WI38 (cell line): ENCODE measurements at regions not wholly inside any gene's neighbourhood (a gene's known extent, or its start where the extent isn't known, plus 50 kb on each side); places are given as distances from the start of the nearest gene placed in this dataset.

ENCODE experiments used
- H3K4me3 ChIP-seq: 2 replicates; pipeline ENCODE4 v1.5.1; 2011; ENCODE audit warnings: low read depth, mild to moderate bottlenecking, control low read depth, low read length
- TF ChIP-seq, protein P1 (sequence below): IDR thresholded peaks from 2 replicates; pipeline ENCODE4 v1.5.1; 2012; ENCODE audit warnings: low read depth, mild to moderate bottlenecking, control low read depth, low read length

DNA sequence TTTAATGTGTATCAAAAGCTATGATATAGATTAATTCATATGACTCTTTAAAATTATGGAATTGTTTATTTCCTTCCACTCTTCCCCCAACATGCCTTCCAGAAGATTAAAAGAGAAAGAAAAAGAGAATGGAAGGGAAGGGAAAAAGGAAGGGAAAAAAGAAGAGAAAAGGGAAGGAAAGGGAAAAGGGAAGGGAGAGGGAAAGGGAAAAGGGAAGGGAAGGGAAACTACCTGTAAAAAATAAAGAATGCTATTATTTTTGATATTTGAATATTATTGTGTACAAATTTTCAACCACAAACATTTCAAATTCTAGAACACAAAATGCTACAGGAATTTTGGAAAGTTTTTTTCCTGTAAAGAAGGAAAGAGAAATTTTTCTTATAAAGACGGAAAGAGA, 281.7 kb downstream of the SLCO4C1 start:
- TF ChIP-seq, protein P1, sequence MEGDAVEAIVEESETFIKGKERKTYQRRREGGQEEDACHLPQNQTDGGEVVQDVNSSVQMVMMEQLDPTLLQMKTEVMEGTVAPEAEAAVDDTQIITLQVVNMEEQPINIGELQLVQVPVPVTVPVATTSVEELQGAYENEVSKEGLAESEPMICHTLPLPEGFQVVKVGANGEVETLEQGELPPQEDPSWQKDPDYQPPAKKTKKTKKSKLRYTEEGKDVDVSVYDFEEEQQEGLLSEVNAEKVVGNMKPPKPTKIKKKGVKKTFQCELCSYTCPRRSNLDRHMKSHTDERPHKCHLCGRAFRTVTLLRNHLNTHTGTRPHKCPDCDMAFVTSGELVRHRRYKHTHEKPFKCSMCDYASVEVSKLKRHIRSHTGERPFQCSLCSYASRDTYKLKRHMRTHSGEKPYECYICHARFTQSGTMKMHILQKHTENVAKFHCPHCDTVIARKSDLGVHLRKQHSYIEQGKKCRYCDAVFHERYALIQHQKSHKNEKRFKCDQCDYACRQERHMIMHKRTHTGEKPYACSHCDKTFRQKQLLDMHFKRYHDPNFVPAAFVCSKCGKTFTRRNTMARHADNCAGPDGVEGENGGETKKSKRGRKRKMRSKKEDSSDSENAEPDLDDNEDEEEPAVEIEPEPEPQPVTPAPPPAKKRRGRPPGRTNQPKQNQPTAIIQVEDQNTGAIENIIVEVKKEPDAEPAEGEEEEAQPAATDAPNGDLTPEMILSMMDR, result no peak
- no peak overlapping the region for H3K4me3 ChIP-seq

DNA sequence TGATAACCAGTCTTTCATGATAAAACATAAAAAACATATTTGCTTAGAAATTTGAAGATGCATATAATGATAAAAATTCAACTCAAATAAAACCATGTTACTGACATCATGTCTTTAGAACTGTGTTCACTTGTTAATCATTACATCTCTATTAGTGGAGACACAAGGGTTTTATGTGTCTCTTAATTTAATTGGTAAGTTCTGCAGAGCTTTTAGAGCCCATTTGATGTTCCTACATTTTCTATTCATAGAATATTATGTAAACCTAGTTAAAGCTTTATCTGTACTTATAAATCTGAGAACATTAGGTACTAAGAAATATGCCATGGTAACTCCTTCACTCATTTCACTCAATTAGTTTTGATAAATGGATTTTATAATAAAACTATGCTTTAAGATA, 285.4 kb downstream of the SLCO4C1 start:
- H3K4me3 ChIP-seq, result no peak overlapping the region
- TF ChIP-seq, protein P1, result no peak

DNA sequence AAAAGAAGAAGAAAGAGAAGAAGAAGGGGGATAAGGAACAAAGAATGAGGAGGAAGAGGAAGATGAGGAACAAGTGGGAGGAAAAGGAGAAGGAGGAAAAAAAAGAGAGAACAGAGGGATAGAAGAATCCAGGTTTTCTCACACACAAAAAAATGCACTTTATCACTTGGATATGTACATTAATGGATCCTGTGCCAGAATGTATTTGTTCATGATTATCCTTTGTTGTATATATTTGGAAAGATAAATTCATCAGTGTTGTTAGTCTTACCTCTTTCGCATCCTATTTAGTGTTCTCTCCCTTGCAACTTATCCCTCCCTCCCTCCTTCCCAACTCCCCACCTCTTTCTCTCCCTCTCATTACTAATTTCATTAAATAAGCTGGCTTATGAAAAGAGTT, 298.8 kb downstream of the SLCO4C1 start:
- TF ChIP-seq, protein P1, result no peak
- H3K4me3 ChIP-seq, result no peak overlapping the region

DNA sequence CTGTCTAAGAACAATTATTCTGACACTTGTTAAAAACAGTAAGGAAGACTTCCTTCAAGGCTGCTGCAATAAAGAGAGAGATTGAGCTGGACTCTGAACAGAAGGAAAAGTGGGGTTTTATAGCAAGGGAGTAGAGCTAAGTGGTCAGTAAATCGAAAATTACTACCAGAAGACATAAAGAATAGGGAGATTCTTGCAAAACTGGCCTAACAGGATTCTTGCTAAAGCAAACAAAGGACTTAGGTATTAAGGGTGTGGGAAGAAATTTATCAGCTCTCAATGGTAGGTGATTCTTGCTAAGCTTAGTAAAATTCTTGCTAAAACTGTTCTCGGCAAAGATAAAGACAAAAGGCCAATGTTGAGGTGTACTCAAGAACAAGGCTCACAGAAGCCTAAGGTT, 300.5 kb downstream of the SLCO4C1 start:
- TF ChIP-seq, protein P1, result no peak
- H3K4me3 ChIP-seq, result no peak overlapping the region

DNA sequence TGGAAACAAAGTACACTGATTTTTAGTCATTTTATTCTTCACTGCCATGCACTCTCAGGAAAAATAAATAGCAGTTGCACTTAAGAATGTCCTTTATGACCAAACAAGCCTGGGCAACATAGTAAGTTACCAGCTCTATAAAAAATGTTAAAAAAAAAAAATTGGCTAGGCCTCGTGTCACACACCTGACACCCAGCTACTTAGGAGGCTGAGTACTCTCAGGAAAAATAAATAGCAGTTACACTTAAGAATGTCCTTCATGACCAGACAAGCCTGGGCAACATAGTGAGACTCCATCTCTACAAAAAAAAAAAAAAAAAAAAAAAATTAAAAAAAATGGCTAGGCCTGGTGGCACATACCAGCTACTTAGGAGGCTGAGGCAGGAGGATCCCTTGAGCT, 304.6 kb downstream of the SLCO4C1 start:
- H3K4me3 ChIP-seq, result no peak overlapping the region
- TF ChIP-seq, protein P1, result no peak

DNA sequence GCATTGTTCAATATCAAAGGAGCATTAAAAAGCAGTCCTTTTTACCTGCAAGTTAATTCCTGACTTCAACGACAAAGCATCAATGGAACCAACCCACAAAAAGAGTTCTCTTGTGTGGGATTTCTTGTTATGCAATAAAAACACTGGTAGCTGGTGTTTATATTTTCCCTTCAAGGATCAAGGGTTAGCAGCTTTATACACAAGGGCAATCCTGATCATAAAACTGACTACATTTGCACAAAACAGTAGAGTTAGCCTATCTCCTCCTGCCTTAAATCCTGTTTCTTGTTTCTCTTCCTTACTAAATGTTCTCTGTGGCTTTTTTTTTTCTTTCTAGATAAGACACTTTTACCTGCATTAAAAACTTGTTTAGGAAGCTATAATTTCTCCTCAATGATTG, 306.4 kb downstream of the SLCO4C1 start:
- no peak overlapping the region for H3K4me3 ChIP-seq
- TF ChIP-seq, protein P1, result no peak

DNA sequence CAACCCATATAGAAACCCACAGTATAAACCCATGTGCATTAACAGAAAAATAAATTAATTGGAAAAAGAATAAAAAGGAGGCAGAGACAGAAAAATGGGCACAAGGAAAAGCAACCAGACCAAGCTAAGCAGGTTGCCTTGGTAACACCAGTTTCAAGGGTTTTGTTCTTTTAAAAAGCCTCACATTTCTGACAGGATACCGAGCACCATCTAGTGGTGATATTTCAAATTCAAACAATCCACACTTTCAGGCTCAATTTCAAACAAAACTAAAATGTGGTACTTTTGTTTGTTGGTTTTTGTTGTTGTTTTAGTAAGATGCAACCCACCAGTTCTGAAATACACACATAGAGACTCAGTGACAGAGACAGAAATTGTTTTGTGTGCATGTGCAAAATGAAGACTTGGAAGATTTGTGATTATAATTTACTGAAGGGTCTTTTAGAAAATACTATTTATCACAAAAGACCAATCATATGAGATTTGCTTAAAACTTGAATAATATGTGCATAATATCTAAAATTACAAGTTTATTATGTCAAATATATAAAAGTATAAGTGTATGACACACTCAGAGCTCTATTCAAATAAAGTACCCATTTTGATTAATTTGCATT, 318.2 kb downstream of the SLCO4C1 start:
- H3K4me3 ChIP-seq, result no peak overlapping the region
- TF ChIP-seq, protein P1, result no peak
